Right ventricle myocardium superior (tissue), 1 donor: ENCODE measurements at regions not wholly inside any gene's neighbourhood (a gene's known extent, or its start where the extent isn't known, plus 50 kb on each side); places are given as distances from the start of the nearest gene placed in this dataset.

Experiments used
- ATAC-seq: fragments of 200-7000 bp; cut with Tn5 transposase; one replicate; pipeline ENCODE4 v1.9.1; 2020; ENCODE audit warnings: mild to moderate bottlenecking; ENCODE audit not compliant: poor library complexity
- DNase-seq: peaks from one replicate; pipeline ENCODE4 v3.0.0-alpha.2; 2020
- intact Hi-C: fragments of 100-400 bp; cut with DNase I; formaldehyde crosslinking; loops from one replicate; pipeline ENCODE4 v1.11.2; 2022
- donor health status: DM: no; HTN: yes; CAD: no; lungs with severe emphysema.

- intact Hi-C loops: no loop called here
- DNase-seq (no peak), ATAC-seq (no peak)
Observed at GRCh38 chr3:180457225-180457624, 144.7 kb upstream of the TTC14 start.

GRCh38 chr3:180466401-180467011, 135.5 kb upstream of the TTC14 start:
- intact Hi-C loops: no loop called here
- DNase-seq (no peak), ATAC-seq (no peak)

- intact Hi-C loops: no loop called here
- ATAC-seq (no peak), DNase-seq (no peak)
Observed at GRCh38 chr3:180467177-180467576, 134.8 kb upstream of the TTC14 start.

- no peak for ATAC-seq
- intact Hi-C loops: no loop called here
- DNase-seq: no peak
Observed at GRCh38 chr3:180469149-180469548, 132.8 kb upstream of the TTC14 start.

GRCh38 chr3:180478695-180479094, 123.3 kb upstream of the TTC14 start:
- intact Hi-C loops: no loop called here
- no peak for ATAC-seq
- no peak for DNase-seq

GRCh38 chr3:180492047-180492446, 109.9 kb upstream of the TTC14 start:
- intact Hi-C loops: no loop called here
- ATAC-seq: no peak

GRCh38 chr3:180496995-180497394, 105.0 kb upstream of the TTC14 start:
- ATAC-seq (no peak), DNase-seq (no peak)
- intact Hi-C loops: no loop called here

More at GRCh38 chr3:180492047-180492446, 109.9 kb upstream of the TTC14 start:
- no peak for DNase-seq

GRCh38 chr3:180516368-180516767, 85.6 kb upstream of the TTC14 start:
- DNase-seq (no peak), ATAC-seq (no peak)
- intact Hi-C loops: no loop called here

GRCh38 chr3:180523040-180523439, 78.9 kb upstream of the TTC14 start:
- DNase-seq: no peak
- intact Hi-C loops: no loop called here
- ATAC-seq: no peak

- DNase-seq: no peak
- intact Hi-C loops: no loop called here
- no peak for ATAC-seq
Observed at GRCh38 chr3:180528843-180529242, 73.1 kb upstream of the TTC14 start.

GRCh38 chr3:180529778-180530177, 72.2 kb upstream of the TTC14 start:
- DNase-seq (no peak), ATAC-seq (no peak)
- intact Hi-C loops: no loop called here

GRCh38 chr3:180530276-180530675, 71.7 kb upstream of the TTC14 start:
- no peak for ATAC-seq
- DNase-seq: no peak

GRCh38 chr3:180531303-180532278, 70.4 kb upstream of the TTC14 start:
- intact Hi-C loops: no loop called here
- ATAC-seq (no peak), DNase-seq (no peak)

More at GRCh38 chr3:180530276-180530675, 71.7 kb upstream of the TTC14 start:
- intact Hi-C loops: no loop called here

- intact Hi-C loops: no loop called here
- ATAC-seq: no peak
Observed at GRCh38 chr3:180534828-180535227, 67.1 kb upstream of the TTC14 start.

GRCh38 chr3:180538493-180538892, 63.5 kb upstream of the TTC14 start:
- intact Hi-C loops: no loop called here
- ATAC-seq: no peak
- DNase-seq: no peak

More at GRCh38 chr3:180534828-180535227, 67.1 kb upstream of the TTC14 start:
- no peak for DNase-seq

GRCh38 chr3:180543877-180544276, 58.1 kb upstream of the TTC14 start:
- DNase-seq (no peak), ATAC-seq (no peak)
- intact Hi-C loops: no loop called here

GRCh38 chr3:180546863-180547262, 55.1 kb upstream of the TTC14 start:
- intact Hi-C loops: no loop called here
- no peak for DNase-seq
- no peak for ATAC-seq

- intact Hi-C loops: no loop called here
- DNase-seq: no peak
- ATAC-seq: no peak
Observed at GRCh38 chr3:180548050-180548449, 53.9 kb upstream of the TTC14 start.
